ENCODE measurements at regions not wholly inside any gene's neighbourhood (a gene's known extent, or its start where the extent isn't known, plus 50 kb on each side); places are given as distances from the start of the nearest gene placed in this dataset.

DNA sequence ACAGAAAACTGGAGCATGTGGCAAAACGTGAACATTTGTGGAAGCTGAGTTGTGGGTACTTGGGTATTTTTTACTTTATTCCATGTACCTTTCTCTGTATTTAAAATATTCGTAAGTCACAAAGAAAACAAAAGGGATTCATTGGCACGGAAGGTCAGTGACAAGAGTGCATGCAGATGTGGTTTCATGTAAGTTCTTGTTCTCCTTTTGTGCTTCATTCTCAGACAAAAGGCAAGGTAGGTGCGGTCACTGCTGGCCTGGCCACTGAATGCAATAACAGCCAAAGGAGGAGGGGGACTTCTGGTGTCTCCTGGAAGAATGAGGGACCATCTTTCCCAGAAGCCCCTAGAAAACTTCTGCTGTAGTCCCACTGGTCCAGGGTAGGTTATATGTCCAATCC, 200.0 kb upstream of the TOPAZ1 start:
- TF ChIP-seq, protein P1, sequence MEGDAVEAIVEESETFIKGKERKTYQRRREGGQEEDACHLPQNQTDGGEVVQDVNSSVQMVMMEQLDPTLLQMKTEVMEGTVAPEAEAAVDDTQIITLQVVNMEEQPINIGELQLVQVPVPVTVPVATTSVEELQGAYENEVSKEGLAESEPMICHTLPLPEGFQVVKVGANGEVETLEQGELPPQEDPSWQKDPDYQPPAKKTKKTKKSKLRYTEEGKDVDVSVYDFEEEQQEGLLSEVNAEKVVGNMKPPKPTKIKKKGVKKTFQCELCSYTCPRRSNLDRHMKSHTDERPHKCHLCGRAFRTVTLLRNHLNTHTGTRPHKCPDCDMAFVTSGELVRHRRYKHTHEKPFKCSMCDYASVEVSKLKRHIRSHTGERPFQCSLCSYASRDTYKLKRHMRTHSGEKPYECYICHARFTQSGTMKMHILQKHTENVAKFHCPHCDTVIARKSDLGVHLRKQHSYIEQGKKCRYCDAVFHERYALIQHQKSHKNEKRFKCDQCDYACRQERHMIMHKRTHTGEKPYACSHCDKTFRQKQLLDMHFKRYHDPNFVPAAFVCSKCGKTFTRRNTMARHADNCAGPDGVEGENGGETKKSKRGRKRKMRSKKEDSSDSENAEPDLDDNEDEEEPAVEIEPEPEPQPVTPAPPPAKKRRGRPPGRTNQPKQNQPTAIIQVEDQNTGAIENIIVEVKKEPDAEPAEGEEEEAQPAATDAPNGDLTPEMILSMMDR (conservative IDR thresholded peaks at IDR 0.05 in 1 of 2, IDR thresholded peaks at IDR 0.05 in 1 of 2; ENCODE audit: low read depth in 1 of 2, low read length in 2 of 2) = no peak
- TF ChIP-seq EZH2 (IDR thresholded peaks at IDR 0.05; ENCODE audit: low read length, missing control alignments) = no peak

Measured in fibroblast of lung (primary cell).